ENCODE measurements at regions not wholly inside any gene's neighbourhood (a gene's known extent, or its start where the extent isn't known, plus 50 kb on each side); places are given as distances from the start of the nearest gene placed in this dataset.

DNA sequence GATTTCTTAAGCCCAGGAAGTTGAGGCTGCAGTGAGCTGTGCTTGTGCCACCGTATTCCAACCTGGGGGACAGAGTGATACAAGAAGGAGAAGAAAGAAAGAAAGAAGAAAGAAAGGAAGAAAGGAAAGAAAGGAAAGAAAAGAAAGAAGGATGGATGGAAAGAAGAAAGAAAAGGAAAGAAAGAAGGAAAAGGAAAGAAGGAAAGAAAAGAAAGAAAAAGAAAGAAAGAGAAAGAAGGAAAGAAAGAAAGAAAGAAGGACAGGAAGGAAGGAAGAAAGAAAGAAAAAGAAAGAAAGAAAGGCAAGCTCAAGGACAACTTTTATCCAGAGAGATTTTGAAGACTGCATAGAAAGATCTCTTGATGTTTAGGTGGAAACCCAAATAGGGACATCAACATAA, 120.7 kb downstream of the GMNC start:
- TF ChIP-seq, protein P1, sequence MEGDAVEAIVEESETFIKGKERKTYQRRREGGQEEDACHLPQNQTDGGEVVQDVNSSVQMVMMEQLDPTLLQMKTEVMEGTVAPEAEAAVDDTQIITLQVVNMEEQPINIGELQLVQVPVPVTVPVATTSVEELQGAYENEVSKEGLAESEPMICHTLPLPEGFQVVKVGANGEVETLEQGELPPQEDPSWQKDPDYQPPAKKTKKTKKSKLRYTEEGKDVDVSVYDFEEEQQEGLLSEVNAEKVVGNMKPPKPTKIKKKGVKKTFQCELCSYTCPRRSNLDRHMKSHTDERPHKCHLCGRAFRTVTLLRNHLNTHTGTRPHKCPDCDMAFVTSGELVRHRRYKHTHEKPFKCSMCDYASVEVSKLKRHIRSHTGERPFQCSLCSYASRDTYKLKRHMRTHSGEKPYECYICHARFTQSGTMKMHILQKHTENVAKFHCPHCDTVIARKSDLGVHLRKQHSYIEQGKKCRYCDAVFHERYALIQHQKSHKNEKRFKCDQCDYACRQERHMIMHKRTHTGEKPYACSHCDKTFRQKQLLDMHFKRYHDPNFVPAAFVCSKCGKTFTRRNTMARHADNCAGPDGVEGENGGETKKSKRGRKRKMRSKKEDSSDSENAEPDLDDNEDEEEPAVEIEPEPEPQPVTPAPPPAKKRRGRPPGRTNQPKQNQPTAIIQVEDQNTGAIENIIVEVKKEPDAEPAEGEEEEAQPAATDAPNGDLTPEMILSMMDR (IDR thresholded peaks at IDR 0.05; ENCODE audit: poor library complexity), result no peak
- TF ChIP-seq EZH2 (IDR thresholded peaks at IDR 0.05; ENCODE audit: borderline replicate concordance) (no peak), EZH2phosphoT487 (IDR thresholded peaks at IDR 0.05; ENCODE audit: low read depth, severe bottlenecking, unreplicated experiment) (no peak)

All from hepatocyte (in vitro differentiated cells).